BJ (cell line): ENCODE measurements at regions not wholly inside any gene's neighbourhood (a gene's known extent, or its start where the extent isn't known, plus 50 kb on each side); places are given as distances from the start of the nearest gene placed in this dataset.

ENCODE experiments used
- CTCF ChIA-PET: fragments of 350-600 bp; formaldehyde crosslinking; extraction: SDS; loops from one replicate; lab custom pipeline; 2021; ENCODE audit warnings: antibody characterized with exemption, inconsistent platforms; lab: Yijun Ruan, JAX
- POLR2A ChIA-PET: fragments of 300-600 bp; sonication (Branson Sonifier 250); formaldehyde crosslinking; extraction: SDS; loops from one replicate; lab custom pipeline; 2021; ENCODE audit warnings: antibody characterized with exemption; lab: Charles Lee
- DNase-seq: peaks from one replicate; pipeline ENCODE4 v3.0.0-alpha.2; 2011; ENCODE audit warnings: low read depth
- H3K27me3 ChIP-seq: 2 replicates; pipeline ENCODE4 v1.6.0; 2011; ENCODE audit warnings: low read length; ENCODE audit not compliant: control insufficient read depth, insufficient read depth
- H3K36me3 ChIP-seq: 2 replicates; pipeline ENCODE4 v1.5.1; 2011; ENCODE audit warnings: low read length; ENCODE audit not compliant: control insufficient read depth, insufficient read depth
- H3K4me3 ChIP-seq: 2 replicates; pipeline ENCODE4 v1.5.1; 2011; ENCODE audit warnings: low read depth, mild to moderate bottlenecking, control low read depth, low read length
- TF ChIP-seq, protein P1 (sequence below): IDR thresholded peaks from 2 replicates; pipeline ENCODE4 v1.5.1; 2011; ENCODE audit warnings: low read depth, mild to moderate bottlenecking, control low read depth, inconsistent platforms, low read length, moderate library complexity; ENCODE audit not compliant: insufficient read depth

DNA sequence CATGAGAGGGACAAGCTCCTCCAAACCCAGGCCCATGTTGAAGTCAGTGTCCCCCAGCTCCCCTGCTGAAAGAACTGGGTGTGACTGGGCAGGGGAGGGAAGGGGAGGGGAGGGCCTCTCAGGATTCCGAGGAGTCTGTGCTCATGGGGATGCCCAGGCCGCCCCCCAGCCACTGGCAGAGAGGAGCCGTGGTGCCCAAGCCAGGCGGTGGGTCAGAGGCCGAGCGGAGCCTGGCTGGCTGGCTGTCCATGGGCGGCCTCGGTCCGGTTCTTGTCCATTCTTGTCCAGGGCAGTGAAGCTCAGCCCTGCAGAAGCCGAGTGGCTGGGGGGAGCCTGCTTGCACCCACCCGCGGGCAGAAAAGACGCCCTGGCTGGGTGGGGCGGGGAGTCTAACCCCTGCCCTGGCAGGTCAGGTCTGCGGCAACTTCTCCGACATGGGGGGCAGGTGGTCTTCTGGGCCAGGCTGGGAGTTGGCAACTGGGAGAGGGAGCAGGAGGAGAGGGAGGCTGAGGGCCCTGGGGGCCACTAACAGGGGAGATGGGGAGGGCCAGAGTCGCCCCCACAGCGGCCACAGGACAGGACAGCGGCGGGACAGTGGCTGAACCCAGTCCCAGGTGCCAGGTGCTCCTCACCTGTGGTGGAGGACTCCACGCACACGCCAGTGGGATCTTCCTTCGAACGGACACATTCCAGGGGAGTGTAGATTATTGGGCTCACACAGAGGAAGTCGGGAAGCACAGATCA, 54.1 kb downstream of the FOXL3 start:
- no peaks in the 10 kb centered on the region for H3K36me3 ChIP-seq
- H3K27me3 ChIP-seq: peaks cover 2% of the 10 kb centered on the region; the same call in 1 of the 2 replicates
- TF ChIP-seq, protein P1, sequence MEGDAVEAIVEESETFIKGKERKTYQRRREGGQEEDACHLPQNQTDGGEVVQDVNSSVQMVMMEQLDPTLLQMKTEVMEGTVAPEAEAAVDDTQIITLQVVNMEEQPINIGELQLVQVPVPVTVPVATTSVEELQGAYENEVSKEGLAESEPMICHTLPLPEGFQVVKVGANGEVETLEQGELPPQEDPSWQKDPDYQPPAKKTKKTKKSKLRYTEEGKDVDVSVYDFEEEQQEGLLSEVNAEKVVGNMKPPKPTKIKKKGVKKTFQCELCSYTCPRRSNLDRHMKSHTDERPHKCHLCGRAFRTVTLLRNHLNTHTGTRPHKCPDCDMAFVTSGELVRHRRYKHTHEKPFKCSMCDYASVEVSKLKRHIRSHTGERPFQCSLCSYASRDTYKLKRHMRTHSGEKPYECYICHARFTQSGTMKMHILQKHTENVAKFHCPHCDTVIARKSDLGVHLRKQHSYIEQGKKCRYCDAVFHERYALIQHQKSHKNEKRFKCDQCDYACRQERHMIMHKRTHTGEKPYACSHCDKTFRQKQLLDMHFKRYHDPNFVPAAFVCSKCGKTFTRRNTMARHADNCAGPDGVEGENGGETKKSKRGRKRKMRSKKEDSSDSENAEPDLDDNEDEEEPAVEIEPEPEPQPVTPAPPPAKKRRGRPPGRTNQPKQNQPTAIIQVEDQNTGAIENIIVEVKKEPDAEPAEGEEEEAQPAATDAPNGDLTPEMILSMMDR: no peak
- DNase-seq: no peak
- ChIA-PET POLR2A (interaction anchor here (0.6 kb wide), 1 partner anchor 306 kb away, joined by 3 read pairs; no protein-coding TSS in a partner anchor), CTCF (interaction anchor here (1.5 kb wide), 1 partner anchor 11 kb away, joined by 4 read pairs; no protein-coding TSS in a partner anchor)
- no peak overlapping the region for H3K4me3 ChIP-seq

DNA sequence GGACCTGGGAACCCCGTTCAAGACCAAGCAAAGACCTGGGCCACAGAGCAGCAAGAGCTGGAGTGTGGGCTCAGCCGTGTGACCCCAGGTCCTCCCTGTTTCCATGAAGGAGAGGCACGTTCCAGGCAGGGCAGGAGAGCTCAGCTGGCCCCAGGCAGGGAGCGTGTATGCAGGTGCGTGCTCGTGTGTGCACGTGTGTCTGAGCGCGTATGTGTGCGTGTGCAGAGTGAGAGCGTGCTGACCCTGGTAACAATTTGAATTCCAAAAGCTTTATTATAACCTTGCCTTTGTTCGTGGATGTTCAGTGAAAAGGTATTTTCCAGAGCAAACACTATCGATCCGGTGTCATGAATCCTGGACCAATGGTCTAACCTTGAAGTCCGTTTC, 54.6 kb downstream of the FOXL3 start:
- Histone ChIP-seq H3K36me3 (no peaks in the 10 kb centered on the region), H3K4me3 (no peak overlapping the region), H3K27me3 (peaks cover 2% of the 10 kb centered on the region; the same call in 1 of the 2 replicates)
- POLR2A ChIA-PET: no interaction called here
- CTCF ChIA-PET: no interaction called here
- TF ChIP-seq, protein P1: no peak
- DNase-seq: no peak

DNA sequence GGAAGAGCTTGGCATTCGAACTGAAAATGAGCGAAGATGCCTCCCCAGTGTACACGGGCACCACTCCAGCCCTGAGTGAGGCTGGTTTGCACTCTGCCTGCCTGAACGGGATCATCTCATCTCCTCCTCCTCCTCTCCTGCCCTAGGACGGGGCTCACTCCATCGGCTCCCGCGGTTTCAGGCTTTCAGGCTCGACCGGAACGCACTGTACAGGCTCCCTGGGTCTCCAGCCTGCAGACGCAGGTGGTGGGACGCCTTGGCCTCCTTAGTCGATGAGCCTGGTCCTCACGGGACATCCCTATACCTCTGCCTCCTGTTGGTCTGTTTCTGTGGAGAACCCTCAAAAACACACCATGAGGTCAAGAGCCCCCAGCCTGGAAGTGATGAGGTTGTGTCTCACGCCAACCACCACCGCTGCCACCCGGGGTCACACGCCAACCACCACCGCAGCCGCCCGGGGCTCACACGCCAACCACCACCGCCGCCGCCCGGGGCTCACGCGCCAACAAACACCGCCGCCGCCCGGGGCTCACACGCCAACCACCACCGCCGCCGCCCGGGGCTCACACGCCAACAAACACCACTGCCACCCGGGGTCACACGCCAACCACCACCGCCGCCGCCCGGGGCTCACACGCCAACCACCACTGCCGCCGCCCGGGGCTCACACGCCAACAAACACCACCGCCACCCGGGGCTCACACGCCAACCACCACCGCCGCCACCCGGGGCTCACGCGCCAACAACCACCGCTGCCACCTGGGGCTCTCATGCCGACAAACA, 56.3 kb downstream of the FOXL3 start:
- CTCF ChIA-PET: interaction anchor here (1.3 kb wide), 1 partner anchor 428 kb away, joined by 3 read pairs; no protein-coding TSS in a partner anchor
- no peak for DNase-seq
- Histone ChIP-seq H3K4me3 (no peak overlapping the region), H3K36me3 (no peaks in the 10 kb centered on the region), H3K27me3 (no peaks in the 10 kb centered on the region)
- TF ChIP-seq, protein P1: no peak
- POLR2A ChIA-PET: no interaction called here

DNA sequence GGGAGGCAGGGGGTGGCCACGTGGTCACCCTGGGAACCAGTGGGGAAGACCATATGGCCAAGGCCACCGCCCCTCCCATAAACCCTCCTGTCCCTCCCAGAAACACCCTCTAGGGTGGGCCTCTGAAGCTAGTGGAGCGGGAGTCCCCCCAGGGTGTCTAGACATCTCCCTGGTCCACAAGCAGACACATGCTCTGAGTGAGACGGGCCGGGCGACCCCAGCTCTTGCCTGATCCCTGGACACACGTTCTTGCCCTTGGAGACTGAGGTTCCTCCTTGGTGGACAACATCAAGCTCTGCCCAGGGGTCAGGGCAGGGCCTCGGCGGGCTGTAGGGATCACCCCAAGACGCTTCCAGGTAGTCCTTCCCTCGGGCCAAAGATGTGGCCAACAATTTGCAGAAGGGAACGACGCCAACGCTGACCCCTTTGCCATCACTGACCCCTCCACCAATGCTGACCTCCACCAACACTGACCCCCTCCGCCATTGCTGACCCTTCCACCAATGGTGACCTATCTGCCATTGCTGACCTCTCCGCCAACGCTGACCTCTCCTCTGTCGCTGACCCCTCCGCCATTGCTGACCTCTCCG, 57.1 kb downstream of the FOXL3 start:
- no peaks in the 10 kb centered on the region for H3K36me3 ChIP-seq
- H3K4me3 ChIP-seq: no peak overlapping the region
- TF ChIP-seq, protein P1: no peak
- ChIA-PET CTCF (interaction anchor here (0.6 to 1.3 kb wide), 2 partner anchors 76 to 427 kb away, joined by 3 read pairs; no protein-coding TSS in a partner anchor), POLR2A (no interaction called here)
- no peak for DNase-seq
- no peaks in the 10 kb centered on the region for H3K27me3 ChIP-seq
